Smooth muscle cell of the brain vasculature (primary cell): ENCODE measurements at regions not wholly inside any gene's neighbourhood (a gene's known extent, or its start where the extent isn't known, plus 50 kb on each side); places are given as distances from the start of the nearest gene placed in this dataset.

Source experiments
- DNase-seq: peaks from one replicate; pipeline ENCODE4 v3.0.0-alpha.2; 2012; ENCODE audit warnings: low read depth, low spot score

GRCh38 chr12:124096109-124096508 lies 123.1 kb downstream of the ZNF664 start:
- no peak for DNase-seq

- no peak for DNase-seq
Measured at GRCh38 chr12:124096869-124097434, 123.9 kb downstream of the ZNF664 start.

- DNase-seq, result no peak
Measured at GRCh38 chr12:124097701-124098100, 124.7 kb downstream of the ZNF664 start.

- no peak for DNase-seq
Measured at GRCh38 chr12:124098101-124098757, 125.2 kb downstream of the ZNF664 start.

GRCh38 chr12:124098887-124099286 lies 125.9 kb downstream of the ZNF664 start:
- no peak for DNase-seq

GRCh38 chr12:124099661-124100060 lies 126.6 kb downstream of the ZNF664 start:
- DNase-seq, result no peak

- no peak for DNase-seq
Measured at GRCh38 chr12:124100572-124101178, 127.7 kb downstream of the ZNF664 start.

- DNase-seq, result no peak
Measured at GRCh38 chr12:124105546-124105945, 132.5 kb downstream of the ZNF664 start.

- no peak for DNase-seq
Measured at GRCh38 chr12:124107351-124107750, 134.3 kb downstream of the ZNF664 start.

- no peak for DNase-seq
Measured at GRCh38 chr12:124109760-124110159, 136.7 kb downstream of the ZNF664 start.

- DNase-seq, result no peak
Measured at GRCh38 chr12:124110372-124110883, 137.4 kb downstream of the ZNF664 start.

GRCh38 chr12:124111006-124111405 lies 138.0 kb downstream of the ZNF664 start:
- no peak for DNase-seq

- DNase-seq, result no peak
Measured at GRCh38 chr12:124114316-124114715, 141.3 kb downstream of the ZNF664 start.

GRCh38 chr12:124115496-124115895 lies 142.5 kb downstream of the ZNF664 start:
- DNase-seq, result no peak

- DNase-seq, result no peak
Measured at GRCh38 chr12:124115976-124116690, 143.1 kb downstream of the ZNF664 start.

- no peak for DNase-seq
Measured at GRCh38 chr12:124120739-124121138, 147.7 kb downstream of the ZNF664 start.

GRCh38 chr12:124122722-124123121 lies 149.7 kb downstream of the ZNF664 start:
- no peak for DNase-seq

GRCh38 chr12:124123296-124124000 lies 150.4 kb downstream of the ZNF664 start:
- no peak for DNase-seq

GRCh38 chr12:124125203-124125871 lies 152.3 kb downstream of the ZNF664 start:
- DNase-seq, result no peak

GRCh38 chr12:124126950-124127655 lies 154.1 kb downstream of the ZNF664 start:
- DNase-seq, result no peak

GRCh38 chr12:124129132-124129531 lies 156.1 kb downstream of the ZNF664 start:
- DNase-seq, result no peak
